Neural cell (in vitro differentiated cells): ENCODE measurements at regions not wholly inside any gene's neighbourhood (a gene's known extent, or its start where the extent isn't known, plus 50 kb on each side); places are given as distances from the start of the nearest gene placed in this dataset.

ENCODE experiments used
- H2AFZ ChIP-seq: fragments of 200-600, 300-800 bp; sonication (generic), shearing (Covaris generic); 2 replicates; pipeline ENCODE4 v1.6.0; 2014; ENCODE audit warnings: low read depth, mild to moderate bottlenecking, antibody characterized with exemption, low read length, moderate library complexity
- H3F3A ChIP-seq: fragments of 200-600 bp; shearing (Covaris generic); 2 replicates; pipeline ENCODE4 v1.6.1; 2016; ENCODE audit warnings: mild to moderate bottlenecking, moderate library complexity, mixed read lengths, antibody characterized with exemption, low read length; ENCODE audit not compliant: insufficient read depth, poor library complexity, severe bottlenecking
- H3K27ac ChIP-seq: fragments of 200-600, 300-800 bp; sonication (generic), shearing (Covaris generic); 2 replicates; pipeline ENCODE4 v1.5.1; 2014; ENCODE audit warnings: mild to moderate bottlenecking, low read length, moderate library complexity
- H3K27me3 ChIP-seq: fragments of 300-800, 200-600 bp; sonication (generic), shearing (Covaris generic); 2 replicates; pipeline ENCODE4 v1.6.0; 2014; ENCODE audit warnings: mild to moderate bottlenecking, low read depth, low read length, moderate library complexity; ENCODE audit not compliant: insufficient read depth
- H3K36me3 ChIP-seq: fragments of 300-800, 200-600 bp; sonication (generic), shearing (Covaris generic); 2 replicates; pipeline ENCODE4 v1.5.1; 2014; ENCODE audit warnings: mild to moderate bottlenecking, antibody characterized with exemption, low read length, moderate library complexity; ENCODE audit not compliant: insufficient read depth
- H3K4me2 ChIP-seq: fragments of 300-800, 200-600 bp; sonication (generic), shearing (Covaris generic); 2 replicates; pipeline ENCODE4 v1.6.0; 2014; ENCODE audit warnings: mild to moderate bottlenecking, low read length
- H3K4me3 ChIP-seq: fragments of 300-800, 200-600 bp; sonication (generic), shearing (Covaris generic); 2 replicates; pipeline ENCODE4 v1.5.1; 2014; ENCODE audit warnings: mild to moderate bottlenecking, low read length, moderate library complexity
- H3K79me2 ChIP-seq: fragments of 200-600 bp; shearing (Covaris generic); replicated peaks from 2 replicates; pipeline ENCODE4 v1.6.0; 2014; ENCODE audit warnings: mild to moderate bottlenecking, low read length, moderate library complexity; ENCODE audit not compliant: insufficient read depth
- H3K9ac ChIP-seq: fragments of 300-800, 200-600 bp; sonication (generic), shearing (Covaris generic); 2 replicates; pipeline ENCODE4 v1.6.1; 2016; ENCODE audit warnings: mild to moderate bottlenecking, low read length, mixed read lengths
- H3K9me2 ChIP-seq: fragments of 200-600 bp; shearing (Covaris generic); 2 replicates; pipeline ENCODE4 v1.6.1; 2016; ENCODE audit warnings: mild to moderate bottlenecking, low read length, mixed read lengths; ENCODE audit not compliant: insufficient read depth
- H3K9me3 ChIP-seq: fragments of 200-600, 300-800 bp; sonication (generic), shearing (Covaris generic); 2 replicates; pipeline ENCODE4 v1.6.1; 2016; ENCODE audit warnings: mild to moderate bottlenecking, mixed run types, low read length, moderate library complexity, mixed read lengths
- H4K20me1 ChIP-seq: fragments of 200-600 bp; shearing (Covaris generic); 2 replicates; pipeline ENCODE4 v1.6.1; 2016; ENCODE audit warnings: mild to moderate bottlenecking, mixed run types; ENCODE audit not compliant: insufficient read depth
- CTCF ChIP-seq: fragments of 450-650 bp; IDR thresholded peaks from 2 replicates; pipeline ENCODE4 v1.5.1; 2014; ENCODE audit warnings: antibody characterized with exemption, mild to moderate bottlenecking, moderate library complexity; ENCODE audit not compliant: poor library complexity, severe bottlenecking
- EP300 ChIP-seq: fragments of 450-650 bp; conservative IDR thresholded peaks from 2 replicates; pipeline ENCODE4 v1.6.1; 2014; ENCODE audit warnings: antibody characterized with exemption, mild to moderate bottlenecking, moderate library complexity; ENCODE audit not compliant: poor library complexity, severe bottlenecking
- EZH2 ChIP-seq: fragments of 200-600, 300-800 bp; shearing (Covaris generic), sonication (generic); IDR thresholded peaks from 2 replicates; pipeline ENCODE4 v1.6.1; 2014; ENCODE audit warnings: antibody characterized with exemption, low read length, borderline replicate concordance, mild to moderate bottlenecking; ENCODE audit not compliant: insufficient read depth, poor library complexity, severe bottlenecking
- MXI1 ChIP-seq: fragments of 450-650 bp; conservative IDR thresholded peaks from 2 replicates; pipeline ENCODE4 v1.6.1; 2014; ENCODE audit warnings: antibody characterized with exemption, mild to moderate bottlenecking; ENCODE audit not compliant: poor library complexity, severe bottlenecking
- POLR2AphosphoS5 ChIP-seq: IDR thresholded peaks from 2 replicates; pipeline ENCODE4 v1.6.1; 2012
- RAD21 ChIP-seq: fragments of 450-650 bp; conservative IDR thresholded peaks from 2 replicates; pipeline ENCODE4 v1.6.1; 2014; ENCODE audit warnings: antibody characterized with exemption, mild to moderate bottlenecking, moderate library complexity
- REST ChIP-seq: IDR thresholded peaks from 2 replicates; pipeline ENCODE4 v1.6.1; 2012; ENCODE audit warnings: borderline replicate concordance
- SMC3 ChIP-seq: fragments of 450-650 bp; conservative IDR thresholded peaks from 2 replicates; pipeline ENCODE4 v1.6.1; 2014; ENCODE audit warnings: antibody characterized with exemption, mild to moderate bottlenecking, moderate library complexity; ENCODE audit not compliant: poor library complexity
- TAF1 ChIP-seq: IDR thresholded peaks from 2 replicates; pipeline ENCODE4 v1.6.1; 2012; ENCODE audit warnings: low read depth

- Histone ChIP-seq H3K4me2 (no peak overlapping the region), H3F3A (no peaks in the 10 kb centered on the region), H3K27me3 (no peaks in the 10 kb centered on the region), H3K9me2 (no peaks in the 10 kb centered on the region), H3K9ac (no peak overlapping the region), H3K79me2 (no peaks in the 10 kb centered on the region), H4K20me1 (no peaks in the 10 kb centered on the region), H3K9me3 (no peaks in the 10 kb centered on the region), H3K27ac (no peak overlapping the region), H3K36me3 (no peaks in the 10 kb centered on the region), H2AFZ (no peak overlapping the region), H3K4me3 (no peak overlapping the region)
- TF ChIP-seq SMC3 (no peak), CTCF (no peak)
Observed at GRCh38 chr5:40416588-40416987, 263.1 kb upstream of the PTGER4 start.

- no peak overlapping the region for H3K4me3 ChIP-seq
- H3K27me3 ChIP-seq, result no peaks in the 10 kb centered on the region
- H3K9ac ChIP-seq, result no peak overlapping the region
- H3K27ac ChIP-seq, result no peak overlapping the region
- no peaks in the 10 kb centered on the region for H3K9me2 ChIP-seq
- H3K79me2 ChIP-seq, result no peaks in the 10 kb centered on the region
- H2AFZ ChIP-seq, result no peak overlapping the region
- no peak overlapping the region for H3K4me2 ChIP-seq
- H3F3A ChIP-seq, result no peaks in the 10 kb centered on the region
- TF ChIP-seq RAD21, result no peak
- no peaks in the 10 kb centered on the region for H3K9me3 ChIP-seq
- H4K20me1 ChIP-seq, result no peaks in the 10 kb centered on the region
- no peaks in the 10 kb centered on the region for H3K36me3 ChIP-seq
Observed at GRCh38 chr5:40416098-40416497, 263.6 kb upstream of the PTGER4 start.

GRCh38 chr5:40414922-40415321 is 264.8 kb upstream of the PTGER4 start:
- no peaks in the 10 kb centered on the region for H3K27me3 ChIP-seq
- no peaks in the 10 kb centered on the region for H3K9me2 ChIP-seq
- H3K9ac ChIP-seq, result no peak overlapping the region
- H3K4me3 ChIP-seq, result no peak overlapping the region
- no peaks in the 10 kb centered on the region for H3K9me3 ChIP-seq
- no peak overlapping the region for H2AFZ ChIP-seq
- no peaks in the 10 kb centered on the region for H4K20me1 ChIP-seq
- no peak for TF ChIP-seq SMC3
- no peak for TF ChIP-seq TAF1
- TF ChIP-seq POLR2AphosphoS5, result no peak
- no peak for TF ChIP-seq RAD21
- no peak for TF ChIP-seq MXI1
- no peak for TF ChIP-seq EP300
- no peak for TF ChIP-seq EZH2
- no peak for TF ChIP-seq REST
- TF ChIP-seq CTCF, result no peak
- H3K4me2 ChIP-seq, result no peak overlapping the region
- H3F3A ChIP-seq, result no peaks in the 10 kb centered on the region
- H3K79me2 ChIP-seq, result no peaks in the 10 kb centered on the region
- H3K27ac ChIP-seq, result no peak overlapping the region
- H3K36me3 ChIP-seq, result no peaks in the 10 kb centered on the region
